H4 (cell line): ENCODE measurements at regions not wholly inside any gene's neighbourhood (a gene's known extent, or its start where the extent isn't known, plus 50 kb on each side); places are given as distances from the start of the nearest gene placed in this dataset.

Experiments
- DNase-seq: peaks from one replicate; pipeline ENCODE4 v3.0.0-alpha.2; 2015; ENCODE audit warnings: low spot score

DNA sequence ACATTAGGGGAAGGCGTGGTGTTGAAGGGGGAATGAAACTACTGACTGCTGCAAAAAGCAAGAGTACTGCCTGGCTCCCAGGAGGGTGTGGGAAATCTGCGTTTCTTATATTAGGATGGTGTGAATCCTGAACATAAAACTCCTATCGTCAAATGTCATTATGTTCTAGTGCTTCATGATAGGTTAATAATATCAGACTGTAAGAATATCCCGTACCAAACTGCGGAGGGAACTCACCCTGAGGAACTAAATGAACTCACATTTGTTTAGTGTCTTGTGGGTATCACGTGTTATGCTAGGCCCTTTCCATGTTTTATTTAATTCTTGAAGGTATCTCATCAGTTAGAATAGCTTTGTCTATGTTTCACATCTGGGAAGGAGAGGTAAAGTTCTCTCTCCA lies 610.7 kb downstream of the QKI start:
- DNase-seq = no peak

DNA sequence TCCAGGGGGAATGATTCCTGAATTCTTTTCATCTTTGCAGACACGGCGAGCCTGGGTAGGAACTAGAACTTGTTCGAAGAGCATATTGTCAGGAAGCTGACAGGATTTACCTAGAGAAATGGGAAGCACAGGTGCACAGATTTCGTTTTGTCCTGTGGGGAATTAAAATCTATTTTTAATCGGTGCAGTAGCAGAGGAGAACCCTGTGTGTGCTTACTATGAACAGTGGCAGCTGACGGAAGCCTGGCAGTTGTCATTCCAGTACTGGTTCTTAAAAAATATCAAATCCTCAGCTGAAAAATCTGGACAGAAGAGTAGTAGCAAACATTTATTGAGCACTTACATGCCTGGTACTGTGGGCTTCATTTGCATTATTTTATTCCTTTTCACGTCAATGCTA lies 609.0 kb downstream of the QKI start:
- DNase-seq = no peak

DNA sequence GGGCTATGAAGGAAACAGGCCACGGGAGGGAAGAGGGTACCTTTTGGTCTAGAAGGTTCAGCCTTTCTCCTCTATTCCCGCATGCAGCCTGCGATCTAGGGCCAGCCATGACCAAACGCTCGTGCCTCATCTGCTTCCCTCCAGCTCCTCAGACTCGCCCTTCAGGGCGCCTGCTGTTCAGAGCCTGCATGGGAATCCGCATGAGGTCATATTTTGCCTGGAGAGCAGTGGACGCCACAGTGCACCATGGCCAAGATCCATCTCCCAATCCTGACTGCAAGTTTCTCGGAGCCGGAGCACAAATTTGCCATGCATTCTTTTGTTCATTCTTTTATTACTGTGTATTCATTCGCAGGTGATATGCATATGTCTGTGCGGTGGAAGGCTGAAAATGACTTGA lies 608.1 kb downstream of the QKI start:
- no peak for DNase-seq

DNA sequence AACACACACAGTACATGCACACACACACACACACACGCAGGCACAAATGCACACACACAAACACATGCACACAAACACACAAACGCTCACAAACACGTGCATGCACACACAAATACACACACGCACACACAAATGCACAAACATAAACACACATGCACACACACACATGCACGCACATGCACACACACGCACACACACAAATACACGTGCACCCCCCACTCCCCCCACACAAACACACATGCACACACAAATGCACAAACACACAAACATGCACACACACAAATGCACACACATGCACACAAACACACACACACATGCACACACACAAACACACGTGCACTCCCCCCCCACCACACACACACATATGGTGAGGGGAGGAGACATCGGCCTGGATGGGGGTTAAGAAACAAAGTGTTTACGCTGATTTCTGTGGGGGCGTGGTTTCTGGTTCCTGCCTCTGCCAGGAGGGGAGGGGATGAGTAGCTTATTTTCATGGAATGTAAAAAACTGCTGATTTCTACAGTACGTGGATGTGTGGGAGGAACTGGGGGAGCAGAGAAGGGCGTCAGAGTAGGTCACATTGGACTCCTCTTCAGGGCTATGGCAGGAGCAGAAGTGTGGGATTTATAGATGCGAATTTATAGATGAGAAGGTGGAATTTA lies 607.2 kb downstream of the QKI start:
- DNase-seq = no peak

DNA sequence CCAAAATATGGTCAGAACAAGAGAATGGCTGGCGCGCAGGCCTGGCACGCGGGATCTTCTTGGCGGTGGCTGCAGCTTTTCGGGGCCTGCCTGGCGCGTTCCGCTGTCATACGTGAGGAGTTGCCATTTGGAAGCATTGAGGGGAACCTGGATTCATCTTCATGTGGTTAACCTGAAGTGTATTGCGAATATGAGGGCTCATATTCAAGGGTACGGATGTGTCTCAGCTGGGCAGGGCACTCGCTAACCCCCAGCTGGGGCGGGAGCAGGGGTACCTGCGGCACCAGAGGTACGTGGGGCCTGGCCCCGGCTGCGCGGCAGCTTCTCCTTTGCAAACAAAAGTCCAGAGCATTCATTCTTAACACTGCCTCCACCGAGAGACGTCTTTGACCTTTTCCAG lies 605.6 kb downstream of the QKI start:
- DNase-seq = no peak

DNA sequence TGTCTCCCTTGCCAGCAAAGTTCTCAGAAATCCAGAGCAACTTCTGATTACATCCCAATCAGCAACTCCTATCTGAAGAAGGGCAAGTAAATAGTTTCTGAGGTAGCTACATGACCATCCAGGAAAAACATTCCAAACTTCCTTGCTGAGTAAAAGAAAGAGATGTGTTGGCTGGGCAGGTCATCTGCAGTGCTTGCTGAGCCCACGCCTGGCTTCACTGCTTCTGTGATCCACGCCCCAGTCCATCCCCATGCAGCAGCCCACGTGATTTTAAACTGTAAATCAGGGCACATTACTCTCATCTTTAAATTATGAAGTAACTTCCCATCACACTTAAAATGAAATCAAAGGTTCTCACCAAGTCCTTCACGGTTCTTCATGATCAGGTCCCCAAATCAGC lies 603.6 kb downstream of the QKI start:
- DNase-seq = no peak

DNA sequence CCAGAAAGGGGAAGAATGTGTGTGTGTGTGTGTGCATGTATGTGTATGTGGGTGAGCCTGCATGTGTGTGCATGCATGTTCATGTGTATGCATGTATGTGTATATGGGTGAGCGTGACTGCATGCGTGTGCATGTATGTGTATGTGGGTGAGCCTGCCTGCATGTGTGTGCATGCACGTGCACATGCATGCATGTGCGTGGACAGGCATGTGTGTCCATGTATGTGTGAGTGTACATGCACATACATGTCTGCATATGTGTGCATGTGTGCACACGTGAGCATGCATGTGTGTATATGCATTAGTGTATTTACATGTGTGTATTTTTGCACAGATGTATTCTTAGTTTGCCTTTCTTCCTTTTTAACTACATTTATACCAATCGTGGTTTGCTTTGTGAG lies 601.5 kb downstream of the QKI start:
- DNase-seq = no peak

DNA sequence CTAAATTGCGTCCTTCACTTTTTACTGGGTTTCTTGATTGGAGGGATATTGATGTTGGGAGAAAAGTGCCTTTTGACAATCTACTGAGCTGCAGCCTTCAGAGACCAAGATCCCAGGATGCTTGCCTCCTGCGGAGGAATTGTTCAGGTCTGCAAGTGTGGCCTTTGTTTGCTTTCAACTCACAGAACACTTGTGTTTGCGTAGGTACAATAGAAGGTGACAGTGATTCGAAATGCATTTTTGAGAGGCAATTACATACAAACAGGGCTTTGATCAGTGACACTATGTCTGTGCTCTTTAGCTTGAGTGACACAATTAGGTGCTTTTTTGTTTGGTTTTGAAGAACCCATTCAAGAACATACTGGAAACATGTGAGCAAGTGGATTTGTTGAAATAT lies 600.6 kb downstream of the QKI start:
- no peak for DNase-seq

DNA sequence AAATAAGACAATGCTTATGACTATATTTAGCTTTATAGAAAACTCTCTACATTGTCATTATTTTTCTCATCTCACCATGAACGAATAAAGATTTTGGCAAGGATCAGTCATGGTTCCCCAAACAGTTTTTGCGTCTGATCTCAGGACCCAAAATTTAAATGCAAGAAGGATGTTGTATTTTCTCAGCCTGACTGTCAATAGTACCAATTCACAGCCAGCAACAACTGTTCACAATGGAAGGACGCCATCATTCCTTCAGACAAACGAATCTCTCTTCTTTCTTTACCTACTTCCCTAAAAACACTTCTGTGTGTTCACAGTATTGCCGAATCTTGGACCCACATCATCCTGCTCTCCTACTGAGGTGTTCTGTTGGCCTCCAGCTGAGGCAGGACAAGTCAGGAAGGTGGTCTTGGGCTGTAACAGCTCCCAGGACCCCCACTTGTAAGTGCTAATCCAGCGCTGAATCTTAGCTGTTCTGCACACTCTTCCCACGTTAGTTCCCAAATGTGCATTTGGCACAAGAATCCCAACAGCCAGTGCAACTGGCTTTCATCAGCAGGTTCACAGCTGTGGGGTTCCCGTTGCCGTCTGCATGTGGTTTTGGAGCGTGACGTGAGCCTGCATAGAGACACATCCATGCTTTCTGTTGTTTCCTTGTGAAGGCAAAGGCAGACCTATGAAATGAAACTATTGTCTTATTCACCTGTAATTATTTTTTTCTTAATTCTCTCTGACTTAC lies 600.0 kb downstream of the QKI start:
- no peak for DNase-seq

DNA sequence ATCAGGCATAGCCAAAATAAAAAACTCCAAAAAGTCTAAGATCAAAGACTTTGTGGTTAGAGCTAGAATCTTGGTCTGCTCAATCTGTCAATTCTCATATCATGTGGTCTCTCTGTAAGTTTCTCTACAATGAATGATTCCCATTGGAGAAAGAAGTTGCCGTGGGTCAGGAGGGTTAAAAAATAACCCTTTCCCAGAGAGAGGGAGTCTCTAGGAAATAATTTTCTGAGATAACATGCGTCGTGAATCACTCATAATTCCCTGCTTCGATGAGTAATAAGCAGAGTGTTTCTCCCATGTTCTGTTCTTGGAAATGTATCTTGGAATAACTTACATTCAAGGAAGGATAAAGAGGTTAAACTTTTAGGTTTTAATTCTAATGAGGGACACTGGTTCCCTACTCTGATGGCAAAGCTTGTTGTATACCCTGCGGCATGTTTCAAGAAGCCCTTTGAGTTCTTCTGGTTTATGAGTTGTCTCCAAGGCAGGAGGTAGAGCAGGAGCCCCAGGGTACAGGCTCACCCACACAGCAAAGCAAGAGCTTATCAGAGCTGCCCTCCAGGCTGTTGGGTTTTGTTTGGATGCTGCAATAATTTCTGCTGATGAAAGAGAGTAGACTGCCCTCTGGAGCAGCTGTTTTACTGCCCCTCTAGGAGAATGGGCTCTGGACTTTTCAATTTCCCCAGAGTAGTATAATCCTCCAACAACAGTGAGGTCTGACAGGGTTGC lies 599.1 kb downstream of the QKI start:
- DNase-seq = no peak

DNA sequence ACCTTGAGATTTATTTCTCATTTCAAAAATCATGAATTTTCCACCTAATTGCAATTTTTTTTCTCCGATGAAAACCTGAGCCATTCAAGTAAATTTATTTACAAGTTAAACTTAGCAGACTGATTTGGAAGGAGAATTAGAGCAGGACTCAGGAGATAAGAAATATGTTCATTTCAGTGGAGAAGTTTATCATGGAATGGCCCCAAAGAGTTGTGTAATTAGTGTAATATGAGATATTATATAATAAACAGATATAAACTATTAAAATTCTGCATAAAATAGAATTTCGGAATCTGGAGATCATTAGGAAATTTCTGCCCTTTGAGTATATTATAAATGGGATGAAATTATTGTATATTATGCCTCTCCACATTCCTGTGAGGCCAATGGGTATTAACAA lies 596.8 kb downstream of the QKI start:
- DNase-seq = no peak

DNA sequence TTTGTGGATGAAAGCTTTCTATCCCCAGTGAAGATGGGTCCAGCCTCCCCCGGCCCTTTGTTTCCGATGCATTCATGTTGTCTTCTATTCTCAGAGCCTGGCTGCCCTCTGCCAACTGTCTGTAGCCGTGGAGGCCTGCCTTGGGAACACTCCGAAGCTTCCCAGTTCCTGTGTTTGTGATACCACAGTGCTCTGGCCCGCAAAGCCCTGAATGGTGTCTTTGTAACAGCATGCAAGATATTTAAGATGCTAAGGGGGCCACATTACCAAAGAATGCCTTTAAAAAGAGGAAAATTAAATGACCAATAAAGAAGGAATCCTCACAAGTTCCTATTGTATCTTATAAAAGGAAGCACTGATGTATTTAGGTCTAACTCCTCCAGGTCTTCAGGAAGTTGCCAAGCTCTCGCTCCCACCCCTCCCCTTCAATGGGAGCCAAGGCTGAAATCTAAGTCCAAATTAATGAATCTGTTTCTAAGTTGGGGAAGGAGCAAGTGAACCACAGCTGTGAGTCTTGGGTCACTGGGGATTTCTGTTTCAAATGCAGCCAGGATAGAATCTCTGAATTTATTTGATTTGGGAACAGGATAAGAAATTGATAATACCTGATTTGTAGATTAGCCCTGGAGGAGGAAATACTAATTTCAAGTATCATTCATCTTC lies 596.1 kb downstream of the QKI start:
- DNase-seq = no peak

DNA sequence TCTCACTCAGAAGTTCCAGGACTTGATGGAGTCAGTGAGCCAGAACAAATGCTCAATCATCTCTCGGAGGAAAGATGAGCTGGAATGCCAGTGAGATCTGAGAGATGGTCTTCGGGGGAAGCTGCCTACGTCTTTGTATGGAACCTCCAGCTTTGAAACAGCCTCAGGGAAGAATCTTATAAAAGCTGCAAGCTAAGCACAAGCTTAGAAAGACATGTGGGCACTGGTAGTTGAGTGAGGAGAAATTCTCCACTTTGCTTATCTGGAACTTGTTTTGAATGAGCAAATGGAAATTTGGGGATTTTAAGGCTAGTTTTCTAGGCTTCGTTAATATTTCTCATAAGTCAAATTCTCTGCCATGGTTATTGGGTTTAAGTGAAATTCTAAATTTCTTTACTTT lies 594.4 kb downstream of the QKI start:
- no peak for DNase-seq

DNA sequence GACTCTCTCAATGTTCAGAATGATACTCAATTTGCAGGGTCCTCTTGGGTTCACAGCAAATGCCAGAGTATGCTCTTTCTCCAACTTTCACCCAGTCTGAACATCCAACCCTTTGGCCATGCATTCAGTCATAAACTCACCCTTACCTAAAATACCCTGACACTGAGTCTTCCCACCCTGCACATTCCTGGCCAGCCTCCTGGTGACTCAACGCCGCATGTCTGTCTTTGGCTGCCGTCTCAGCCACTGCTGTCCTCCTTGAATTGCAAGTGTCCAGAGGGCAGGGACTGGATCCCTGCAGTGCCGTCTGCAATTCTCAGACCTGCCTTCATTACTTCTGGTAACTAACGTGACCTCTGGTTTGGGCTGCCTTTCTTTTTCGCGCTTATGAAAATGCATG lies 593.4 kb downstream of the QKI start:
- no peak for DNase-seq

DNA sequence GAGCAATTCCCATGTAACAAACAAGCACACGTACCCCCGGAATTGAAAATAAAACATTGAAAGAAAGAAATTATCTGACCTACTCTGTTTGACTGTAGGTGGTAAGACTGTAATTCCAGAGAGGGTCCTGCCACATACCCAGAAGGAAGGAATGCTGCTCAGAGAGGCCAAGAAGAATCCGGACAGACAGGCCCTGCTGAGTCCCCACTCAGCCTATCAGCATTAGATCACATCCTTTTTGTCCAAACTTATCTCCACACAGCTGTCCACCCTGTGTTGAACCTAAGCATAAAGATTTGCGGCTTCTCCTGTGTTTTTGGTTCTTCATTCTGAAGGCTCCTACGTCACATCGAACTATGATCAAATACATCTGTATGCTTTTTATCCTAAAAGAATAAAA lies 591.9 kb downstream of the QKI start:
- no peak for DNase-seq

DNA sequence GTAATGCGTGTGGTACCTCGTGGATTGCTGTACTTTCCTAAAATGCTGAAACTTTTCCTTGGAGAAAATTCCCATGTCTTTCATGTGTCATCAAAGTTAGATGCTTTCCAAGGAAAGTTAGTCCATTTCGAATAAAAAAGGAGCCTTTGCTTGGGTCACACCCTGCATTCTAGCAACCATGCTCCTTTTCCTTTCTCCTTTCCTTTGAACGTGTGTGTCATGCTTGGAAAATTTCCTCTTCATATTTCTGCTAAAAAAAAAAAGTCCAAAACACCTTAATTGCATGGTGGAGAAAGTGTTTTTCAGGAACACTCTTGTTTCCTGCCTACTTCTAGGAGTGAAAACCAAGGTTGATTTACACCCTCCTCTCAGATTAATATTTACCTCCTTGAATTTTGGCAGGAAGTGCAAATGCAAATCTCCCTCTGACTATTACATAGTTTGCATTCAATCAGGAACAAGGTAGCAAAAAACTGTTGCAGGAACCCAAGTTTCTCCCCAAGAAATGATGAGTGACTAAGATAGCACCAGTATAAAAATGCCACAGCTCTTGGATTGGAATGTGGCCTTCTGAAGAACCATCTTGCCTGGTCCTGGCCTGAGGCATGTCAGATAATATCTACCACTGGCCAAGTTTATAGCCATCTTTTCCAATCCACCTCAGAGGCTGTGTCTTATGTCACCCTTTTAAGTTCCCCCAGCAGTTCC lies 590.6 kb downstream of the QKI start:
- DNase-seq = no peak

DNA sequence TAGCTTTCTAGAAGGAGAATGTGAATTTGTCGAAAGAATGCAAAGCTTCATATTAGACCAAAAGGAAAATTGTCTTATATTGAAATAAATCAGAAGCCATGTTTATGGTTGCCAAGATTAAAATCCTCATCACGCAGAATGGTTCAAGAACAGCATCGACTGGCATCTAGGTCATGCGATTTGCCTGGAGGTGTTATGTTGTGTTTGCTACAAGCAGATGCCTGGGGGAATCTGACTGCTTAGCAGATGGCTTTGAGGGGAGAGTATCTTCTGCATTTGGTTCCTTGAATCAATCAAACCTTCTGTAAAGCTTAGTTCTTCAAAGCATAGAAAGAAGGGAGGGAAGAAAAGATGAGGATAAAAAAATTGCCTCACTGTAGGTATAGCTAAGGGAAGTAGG lies 585.8 kb downstream of the QKI start:
- no peak for DNase-seq

DNA sequence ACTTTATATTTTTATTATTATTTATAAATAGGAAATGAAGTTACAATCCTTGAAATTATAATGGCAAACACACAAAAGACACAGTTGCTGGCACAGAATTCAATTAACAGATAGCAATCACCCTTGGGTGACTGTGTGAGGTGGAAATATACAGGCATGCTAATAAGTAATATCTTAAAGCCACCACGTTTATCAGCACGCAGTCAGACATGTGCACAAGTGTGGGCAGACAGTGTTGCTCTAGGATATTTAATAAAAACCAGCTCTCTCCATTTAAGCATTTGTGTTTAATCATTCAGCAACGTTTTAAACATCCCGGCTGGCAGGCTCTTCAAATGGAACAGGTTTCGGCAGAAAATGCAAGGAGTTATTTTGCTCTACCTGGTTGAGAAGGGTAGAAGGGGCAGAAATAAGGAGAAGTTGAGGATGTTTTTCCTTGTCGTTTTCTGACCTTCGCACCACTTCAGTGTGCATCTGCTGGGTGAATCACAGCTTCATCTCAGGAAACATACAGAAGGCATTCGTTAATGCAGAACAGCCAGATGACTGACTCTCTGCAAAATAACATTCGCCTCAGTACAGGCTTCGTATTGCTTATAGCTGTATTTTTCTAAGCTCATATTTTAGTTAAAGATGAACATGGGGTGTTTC lies 585.1 kb downstream of the QKI start:
- no peak for DNase-seq

DNA sequence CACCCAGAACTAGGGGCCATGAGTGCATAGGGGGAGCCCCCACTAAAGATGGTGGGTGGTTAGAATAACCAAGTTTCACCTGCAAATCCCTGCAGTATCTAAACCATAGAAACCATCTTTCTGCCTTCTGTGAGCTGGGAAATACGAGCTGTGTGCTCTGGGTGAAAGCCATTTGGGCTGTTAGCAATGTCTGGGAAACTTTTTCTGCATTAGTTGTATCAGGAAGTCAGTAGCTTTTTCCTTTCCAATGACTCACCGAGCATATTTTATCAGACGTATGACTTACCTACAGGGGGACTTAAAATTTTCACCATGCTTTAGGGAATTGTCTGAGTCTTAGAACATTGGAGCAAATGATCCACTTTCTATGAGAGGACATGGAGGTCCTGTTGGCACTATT lies 584.0 kb downstream of the QKI start:
- no peak for DNase-seq

DNA sequence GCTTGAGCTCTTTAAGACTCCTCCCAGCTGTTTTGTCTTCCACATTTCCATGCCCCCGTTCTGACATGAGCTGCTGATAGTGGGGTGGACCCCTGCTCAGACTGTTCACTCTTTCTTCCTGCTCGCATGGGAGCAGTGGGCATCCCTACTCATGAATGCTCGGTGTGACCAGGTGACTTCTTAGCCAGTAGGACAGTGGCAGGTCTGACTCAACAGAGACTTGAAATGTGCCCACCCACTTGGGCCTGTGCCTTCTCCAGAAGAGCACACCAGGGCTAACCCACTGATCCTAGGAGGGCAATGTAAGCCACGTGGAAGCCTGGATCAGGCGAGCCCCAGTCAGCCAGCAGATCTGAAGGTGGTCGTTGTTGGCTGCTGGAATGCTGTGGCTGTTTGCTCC lies 582.0 kb downstream of the QKI start:
- DNase-seq = no peak

DNA sequence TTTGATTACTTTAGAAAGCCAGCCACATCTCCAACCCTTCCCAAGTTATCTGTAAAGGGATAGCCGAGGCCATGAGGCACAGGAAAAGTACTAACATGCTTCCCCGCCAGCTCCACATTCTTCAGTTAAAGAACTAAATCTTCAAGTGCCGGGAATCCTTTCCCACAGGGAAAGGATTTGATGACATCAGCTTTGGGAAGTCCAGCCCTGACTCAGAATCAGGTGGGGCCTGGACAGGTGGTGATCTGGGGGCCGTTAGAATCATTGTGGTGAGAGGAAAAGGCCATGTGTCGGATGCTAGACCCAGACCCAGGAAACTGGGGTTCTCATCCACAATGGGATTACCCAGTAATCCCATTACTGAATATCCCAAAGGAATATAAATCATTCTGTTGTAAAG lies 580.0 kb downstream of the QKI start:
- DNase-seq = no peak

DNA sequence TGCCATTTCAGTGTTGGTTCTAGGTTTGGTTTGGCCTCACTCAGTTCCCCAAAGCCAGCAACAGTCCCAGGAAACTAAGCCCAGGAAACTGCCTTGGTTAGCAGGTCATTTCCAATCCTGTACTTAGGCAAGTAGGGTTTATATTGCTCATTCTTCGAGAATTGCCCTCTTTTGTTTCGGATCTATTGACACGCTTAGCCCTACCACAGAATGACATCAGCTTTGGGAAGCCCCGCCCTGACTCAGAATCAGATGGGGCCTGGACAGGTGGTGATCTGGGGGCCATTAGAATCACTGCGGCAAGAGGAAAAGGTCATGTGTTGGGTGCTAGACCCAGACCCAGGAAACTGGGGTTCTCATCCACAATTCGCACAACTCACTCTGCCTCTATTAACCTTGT lies 578.2 kb downstream of the QKI start:
- DNase-seq = no peak
